Femur (tissue), 1 donor: ENCODE measurements at regions not wholly inside any gene's neighbourhood (a gene's known extent, or its start where the extent isn't known, plus 50 kb on each side); places are given as distances from the start of the nearest gene placed in this dataset.
A peak's percentile ranks its signal among the peaks of the same experiment; 100 is the strongest.

Experiments used
- DNase-seq: peaks from one replicate; pipeline ENCODE4 v3.0.0-alpha.2; 2017

- no peak for DNase-seq
Measured at GRCh38 chr5:10842823-10843222, 81.8 kb upstream of the DAP start.

- no peak for DNase-seq
Measured at GRCh38 chr5:10839916-10840599, 79.0 kb upstream of the DAP start.

GRCh38 chr5:10839118-10839517 is 78.1 kb upstream of the DAP start:
- DNase-seq, result no peak

GRCh38 chr5:10838038-10838437 is 77.0 kb upstream of the DAP start:
- no peak for DNase-seq

DNA sequence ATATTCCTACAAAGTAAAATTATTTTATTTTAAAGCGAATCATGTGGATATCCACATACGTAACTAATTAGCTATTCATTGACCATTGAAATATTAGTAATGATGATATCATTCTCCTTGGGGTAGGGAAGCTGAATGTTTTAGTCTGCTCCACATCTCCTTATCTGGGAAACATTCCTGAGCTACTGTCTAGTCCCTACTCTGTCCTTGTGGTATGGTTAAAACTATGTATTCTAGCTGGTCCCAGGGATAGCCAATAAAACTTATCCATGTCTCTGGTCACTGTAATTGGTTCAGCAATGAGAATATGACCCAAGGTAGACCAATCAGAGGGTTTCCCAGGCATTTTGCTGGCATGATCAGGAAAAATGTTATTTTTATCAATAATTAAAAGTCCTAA is 76.0 kb upstream of the DAP start:
- DNase-seq, result no peak

DNA sequence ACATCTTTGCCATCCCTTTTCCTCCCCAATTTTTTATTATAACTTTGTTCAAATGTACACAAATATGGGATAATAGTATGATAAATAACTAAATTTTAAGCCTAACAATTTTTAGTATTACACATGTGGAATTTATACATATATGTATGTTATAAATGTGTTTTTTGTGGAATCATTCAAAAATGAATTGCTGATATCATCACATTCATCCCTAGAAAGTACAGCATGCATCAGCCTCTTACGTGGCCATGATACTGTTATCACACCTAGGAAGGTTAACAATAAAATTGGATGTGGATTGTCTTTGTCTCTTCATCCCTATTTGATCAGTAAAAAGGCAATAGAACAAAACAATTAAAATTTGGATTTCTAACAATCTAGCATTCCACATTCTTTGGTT is 73.7 kb upstream of the DAP start:
- DNase-seq, result no peak

GRCh38 chr5:10832987-10833386 is 72.0 kb upstream of the DAP start:
- DNase-seq, result no peak

- no peak for DNase-seq
Measured at GRCh38 chr5:10832421-10832820, 71.4 kb upstream of the DAP start.

- DNase-seq, result peak; percentile 51
Measured at GRCh38 chr5:10831419-10831818, 70.4 kb upstream of the DAP start.

DNA sequence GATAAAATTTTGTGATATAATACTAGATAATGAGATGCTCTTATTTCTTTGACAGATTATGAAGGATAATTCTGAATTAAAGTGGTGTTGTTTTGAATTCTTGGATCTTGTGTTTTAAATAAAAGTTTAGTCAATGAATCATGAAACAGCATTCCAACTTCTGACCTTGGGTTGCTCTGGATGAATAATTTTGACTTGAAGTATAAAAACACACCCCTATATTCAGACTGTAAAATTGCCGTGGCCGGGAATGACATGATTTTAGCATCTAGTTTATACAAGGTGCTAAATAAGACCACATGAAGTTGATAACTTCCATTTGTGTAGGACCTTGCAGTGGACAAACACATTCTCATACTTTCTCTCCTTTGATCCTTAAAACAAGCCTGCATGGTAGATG is 67.2 kb upstream of the DAP start:
- no peak for DNase-seq

GRCh38 chr5:10827571-10827970 is 66.5 kb upstream of the DAP start:
- DNase-seq, result no peak

GRCh38 chr5:10826971-10827370 is 65.9 kb upstream of the DAP start:
- DNase-seq, result no peak

DNA sequence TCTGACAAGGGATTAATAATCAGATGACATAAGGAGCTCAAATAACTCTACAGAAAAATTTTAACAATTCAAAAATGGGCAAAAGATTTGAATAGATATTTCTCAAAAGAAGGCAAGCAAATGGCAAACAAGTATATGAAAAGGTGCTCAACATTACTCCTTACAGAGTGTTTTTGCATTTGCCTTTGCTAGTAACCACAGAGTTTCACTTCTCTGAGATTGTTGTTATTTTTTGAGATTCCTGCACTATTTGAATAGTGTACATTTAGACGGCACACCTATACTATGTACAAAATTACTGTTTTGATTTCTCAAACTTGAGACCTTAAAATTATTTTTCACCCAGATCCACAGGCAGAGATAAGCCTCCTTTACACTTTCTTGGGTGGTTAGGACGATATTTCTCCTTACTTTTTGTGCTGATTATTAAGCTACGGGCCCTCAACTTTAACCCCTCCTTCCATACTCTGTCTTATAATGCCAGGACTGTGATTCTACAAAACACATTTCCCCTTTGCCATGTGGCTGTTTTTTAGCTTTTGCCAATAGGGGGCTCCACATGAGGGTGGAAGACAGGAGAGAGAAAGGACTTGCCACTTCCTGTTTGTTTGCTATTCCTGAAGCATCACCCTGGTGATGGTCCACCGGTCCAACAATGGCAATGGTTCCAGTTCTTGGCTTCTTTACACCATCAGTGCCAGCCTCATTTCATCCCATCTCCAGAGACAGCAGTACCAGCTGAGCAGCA is 65.0 kb upstream of the DAP start:
- DNase-seq, result no peak

DNA sequence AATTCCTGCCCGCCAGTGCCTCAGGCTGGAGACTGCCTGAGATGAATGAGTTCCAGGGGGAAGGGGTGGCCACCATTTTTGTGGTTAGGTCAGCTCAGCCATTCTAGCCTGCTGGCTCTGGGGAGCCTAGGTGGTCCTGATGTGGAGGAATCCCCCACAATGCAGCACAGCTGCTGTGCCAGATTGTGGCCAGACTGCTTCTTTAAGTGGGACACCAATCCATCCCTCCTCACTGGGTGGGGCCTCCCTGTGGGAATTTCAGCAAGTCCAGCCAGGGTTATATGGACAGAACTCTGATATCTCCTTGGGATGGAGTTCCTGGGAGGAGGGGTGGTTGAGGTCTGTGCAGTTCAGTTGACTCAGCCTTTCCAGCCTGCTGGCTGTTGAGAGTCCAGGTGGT is 51.2 kb upstream of the DAP start:
- DNase-seq, result no peak
